Endothelial cell of umbilical vein (primary cell): ENCODE measurements at regions not wholly inside any gene's neighbourhood (a gene's known extent, or its start where the extent isn't known, plus 50 kb on each side); places are given as distances from the start of the nearest gene placed in this dataset.

Experiments
- EZH2 ChIP-seq: IDR thresholded peaks from 2 replicates; pipeline ENCODE4 v1.6.1; 2012; ENCODE audit warnings: borderline replicate concordance, low read depth, mild to moderate bottlenecking, moderate library complexity, low read length, inconsistent platforms; ENCODE audit not compliant: severe bottlenecking
- FOS ChIP-seq: IDR thresholded peaks from 2 replicates; pipeline ENCODE4 v1.6.1; 2011; ENCODE audit warnings: mild to moderate bottlenecking, low read length, moderate library complexity, borderline replicate concordance; ENCODE audit not compliant: insufficient read depth
- MAX ChIP-seq: IDR thresholded peaks from 2 replicates; pipeline ENCODE4 v1.6.1; 2011; ENCODE audit not compliant: insufficient read depth, insufficient read length
- MYC ChIP-seq: IDR thresholded peaks from one replicate; pipeline ENCODE4 v1.6.1; 2011; ENCODE audit warnings: mild to moderate bottlenecking, low read depth, low read length
- POLR2A ChIP-seq: IDR thresholded peaks from 2 replicates; pipeline ENCODE4 v1.6.1; 2012; ENCODE audit warnings: low read depth, mild to moderate bottlenecking, control low read depth, low read length
- POLR2AphosphoS5 ChIP-seq: IDR thresholded peaks from 2 replicates; pipeline ENCODE4 v1.6.1; 2012; ENCODE audit warnings: low read depth, mild to moderate bottlenecking, control low read depth, low read length, moderate library complexity; ENCODE audit not compliant: insufficient read depth
- TF ChIP-seq, protein P1 (sequence below), 2 donors: IDR thresholded peaks; 1 replicate in 1 of 2; 2 replicates in 1 of 2; pipeline ENCODE4 v1.5.1; 2011; ENCODE audit warnings: low read length in 2 of 2, mild to moderate bottlenecking in 2 of 2, moderate library complexity in 2 of 2, control low read depth in 1 of 2, inconsistent platforms in 1 of 2, low read depth in 1 of 2; ENCODE audit not compliant: insufficient read depth in 1 of 2; ENCODE audit errors: extremely low read depth in 1 of 2

DNA sequence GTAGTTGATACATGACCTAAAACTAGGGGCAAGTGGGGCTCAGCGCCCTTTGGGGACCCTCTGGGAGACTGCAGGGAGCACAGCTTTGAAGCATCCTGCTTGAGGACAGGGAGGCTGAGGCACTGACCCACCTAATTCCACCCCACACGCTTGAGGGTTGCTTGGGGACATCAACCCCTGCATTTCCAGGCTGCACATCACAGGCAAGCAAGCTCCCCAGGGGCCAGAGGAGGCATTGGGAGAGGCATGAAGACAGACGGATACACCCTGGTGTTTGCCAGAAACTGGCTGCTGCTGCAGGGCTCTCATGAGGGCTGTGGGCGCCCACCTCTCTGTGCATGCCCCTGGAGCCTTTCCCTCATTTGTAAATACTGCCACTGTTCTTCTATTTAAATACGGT is 99.3 kb downstream of the ABHD5 start:
- no peak for TF ChIP-seq POLR2AphosphoS5
- no peak for TF ChIP-seq MYC
- no peak for TF ChIP-seq EZH2
- TF ChIP-seq, protein P1, sequence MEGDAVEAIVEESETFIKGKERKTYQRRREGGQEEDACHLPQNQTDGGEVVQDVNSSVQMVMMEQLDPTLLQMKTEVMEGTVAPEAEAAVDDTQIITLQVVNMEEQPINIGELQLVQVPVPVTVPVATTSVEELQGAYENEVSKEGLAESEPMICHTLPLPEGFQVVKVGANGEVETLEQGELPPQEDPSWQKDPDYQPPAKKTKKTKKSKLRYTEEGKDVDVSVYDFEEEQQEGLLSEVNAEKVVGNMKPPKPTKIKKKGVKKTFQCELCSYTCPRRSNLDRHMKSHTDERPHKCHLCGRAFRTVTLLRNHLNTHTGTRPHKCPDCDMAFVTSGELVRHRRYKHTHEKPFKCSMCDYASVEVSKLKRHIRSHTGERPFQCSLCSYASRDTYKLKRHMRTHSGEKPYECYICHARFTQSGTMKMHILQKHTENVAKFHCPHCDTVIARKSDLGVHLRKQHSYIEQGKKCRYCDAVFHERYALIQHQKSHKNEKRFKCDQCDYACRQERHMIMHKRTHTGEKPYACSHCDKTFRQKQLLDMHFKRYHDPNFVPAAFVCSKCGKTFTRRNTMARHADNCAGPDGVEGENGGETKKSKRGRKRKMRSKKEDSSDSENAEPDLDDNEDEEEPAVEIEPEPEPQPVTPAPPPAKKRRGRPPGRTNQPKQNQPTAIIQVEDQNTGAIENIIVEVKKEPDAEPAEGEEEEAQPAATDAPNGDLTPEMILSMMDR (IDR thresholded peaks at IDR 0.05; ENCODE audit: extremely low read depth in 1 of 2, insufficient read depth in 1 of 2, low read depth in 1 of 2, low read length in 2 of 2), result no peak
- TF ChIP-seq POLR2A, result no peak
- TF ChIP-seq MAX, result no peak
- TF ChIP-seq FOS, result no peak
